HG03442 (cell line): ENCODE measurements at regions not wholly inside any gene's neighbourhood (a gene's known extent, or its start where the extent isn't known, plus 50 kb on each side); places are given as distances from the start of the nearest gene placed in this dataset.

Experiments used
- ATAC-seq: cut with Tn5 transposase; IDR thresholded peaks from one replicate; pipeline ENCODE4 v1.9.1; 2021; ENCODE audit warnings: mild to moderate bottlenecking, moderate library complexity; ENCODE audit not compliant: unreplicated experiment

DNA sequence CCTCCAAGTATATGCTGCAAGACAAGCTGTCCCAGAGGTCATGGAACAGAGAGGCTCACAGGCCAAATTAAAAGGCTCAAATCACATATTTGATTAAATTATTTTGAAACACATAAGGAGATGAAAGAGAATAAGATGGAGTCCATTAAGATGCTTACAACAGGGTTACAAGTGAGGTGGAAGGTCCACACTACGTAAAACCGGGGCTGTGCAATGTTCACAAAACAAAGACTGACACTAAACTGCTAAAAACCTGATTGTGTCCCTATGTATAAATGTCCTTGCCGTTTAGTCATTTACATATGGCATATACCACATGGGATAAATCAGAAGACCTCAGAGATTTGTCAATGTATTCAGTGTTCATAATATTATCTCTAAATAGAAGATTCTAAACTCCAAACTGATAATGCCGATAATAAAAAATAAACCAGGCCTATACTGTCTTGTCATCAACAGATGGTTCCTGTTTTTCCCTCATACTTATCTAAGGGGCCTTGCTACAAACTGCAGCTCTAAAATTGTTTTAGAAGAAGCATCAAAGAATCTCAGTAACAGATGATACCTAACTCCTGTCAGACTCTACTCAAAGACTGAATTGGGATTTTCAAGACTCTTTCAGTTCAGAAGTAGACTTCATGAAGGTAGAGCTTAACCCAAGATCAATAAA is 51.8 kb upstream of the RIPOR2 start:
- no peak for ATAC-seq

DNA sequence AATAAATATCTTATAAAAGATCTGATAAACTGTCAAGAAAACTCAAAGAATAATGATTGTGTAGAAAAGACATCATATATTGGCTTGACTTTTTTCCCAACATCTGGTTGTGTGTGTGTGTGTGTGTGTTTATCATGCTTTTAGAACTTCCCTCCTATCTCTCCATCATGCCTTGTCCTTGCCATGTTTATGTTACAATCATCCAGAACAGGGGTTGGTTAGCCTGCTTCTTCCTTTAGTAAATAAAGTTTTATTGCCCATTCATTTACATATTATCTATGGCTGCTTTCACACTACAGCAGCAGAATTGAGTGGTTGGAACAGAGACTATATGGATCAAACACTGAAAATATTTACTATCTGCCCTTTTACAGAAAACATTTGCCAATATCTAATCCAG is 52.8 kb upstream of the RIPOR2 start:
- ATAC-seq = no peak

DNA sequence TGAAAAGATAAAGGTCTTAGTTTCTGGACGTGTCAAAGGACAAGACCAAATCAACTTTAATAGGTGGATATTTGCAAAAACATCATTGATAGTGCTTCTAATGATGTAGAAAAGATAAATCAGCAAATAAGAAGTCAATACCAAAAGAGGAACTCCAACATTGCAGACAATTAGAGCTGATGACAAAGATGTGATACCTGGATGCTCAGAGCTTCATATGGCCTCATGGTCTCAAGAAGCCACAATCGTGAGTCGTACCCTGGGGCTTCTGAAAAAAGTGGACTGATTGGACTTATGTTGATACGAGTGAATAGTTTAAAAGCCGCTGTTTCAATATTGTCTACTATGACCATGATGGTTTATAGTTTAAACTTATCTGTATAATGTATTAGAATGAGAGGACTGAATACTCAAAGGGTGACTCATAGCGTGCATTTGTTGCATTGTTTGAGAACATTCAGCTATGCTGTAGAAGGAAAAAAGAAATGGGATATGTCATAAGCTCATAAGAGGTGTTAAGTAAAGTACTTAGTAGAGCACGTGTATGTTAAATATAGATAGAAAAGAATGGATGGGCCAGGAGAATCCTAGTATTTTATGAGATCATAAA is 54.6 kb upstream of the RIPOR2 start:
- ATAC-seq = no peak

DNA sequence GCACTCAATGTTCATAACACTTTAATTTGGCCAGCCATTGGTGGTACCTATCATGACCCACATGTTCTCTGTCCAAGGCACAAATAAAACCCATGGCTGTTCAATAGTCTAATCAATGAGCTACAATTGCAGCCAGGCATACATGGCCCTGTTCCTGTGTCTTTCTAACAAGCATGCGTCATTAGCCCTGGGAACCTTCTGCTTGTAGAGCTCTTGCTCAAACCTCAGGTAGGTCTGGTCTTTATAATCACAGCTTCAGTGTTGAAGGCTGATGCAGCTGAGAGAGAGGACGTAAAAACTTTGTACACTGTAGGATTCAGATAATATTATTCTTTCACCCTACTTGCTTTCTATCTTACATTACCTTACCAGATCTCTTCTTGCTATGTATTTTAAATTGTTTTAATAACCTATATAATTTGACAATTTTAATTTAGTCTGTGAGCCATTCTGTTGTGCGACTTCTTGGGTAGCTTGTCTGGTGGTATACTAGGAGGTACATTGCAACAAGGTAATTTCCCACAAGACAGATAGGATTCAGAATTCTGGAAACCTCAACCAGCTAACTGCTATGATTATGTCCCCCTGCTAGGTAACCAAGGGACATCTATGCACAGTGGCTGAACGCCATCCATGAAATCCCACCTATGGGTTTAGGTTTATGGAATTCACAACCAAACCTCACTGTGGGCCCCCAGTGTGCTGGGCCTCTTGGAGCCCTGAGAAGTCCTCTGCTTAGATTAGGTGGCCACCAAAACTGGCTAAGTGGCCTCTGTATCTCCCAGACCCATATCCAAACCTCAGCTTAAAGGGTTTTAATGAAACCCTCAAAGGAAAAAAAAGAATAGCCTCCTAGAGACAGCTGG is 55.4 kb upstream of the RIPOR2 start:
- ATAC-seq = peak; percentile 13

DNA sequence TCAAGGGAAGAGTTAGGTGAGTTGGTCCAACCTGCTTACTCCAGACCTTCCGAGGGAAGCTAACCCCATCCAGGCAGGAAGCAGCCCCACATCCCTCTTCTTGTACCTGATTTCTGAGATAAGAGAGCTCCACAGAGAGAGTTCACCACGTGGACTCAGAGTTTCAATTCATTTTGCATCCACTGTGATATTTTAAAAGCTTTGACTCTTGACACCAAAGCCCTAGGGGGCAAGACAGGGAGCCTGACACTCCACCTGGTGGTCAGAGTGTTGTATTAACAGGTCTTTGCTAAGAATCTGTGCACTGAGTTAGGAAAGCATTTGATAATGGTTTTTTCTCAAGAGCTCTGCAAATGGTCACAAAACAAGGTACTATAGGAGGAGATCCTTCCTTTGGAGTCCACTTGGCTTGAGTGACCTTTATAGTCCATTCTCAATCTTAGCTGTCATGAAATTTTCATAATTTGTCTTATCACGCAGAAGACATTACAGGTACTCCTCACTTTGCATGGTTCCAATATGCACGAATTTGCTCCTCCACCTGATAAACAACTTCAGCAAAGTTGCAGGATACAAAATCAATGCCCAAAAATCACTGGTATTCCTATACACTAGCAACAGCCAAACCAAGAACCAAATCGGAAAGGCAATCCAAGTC is 56.2 kb upstream of the RIPOR2 start:
- peak; percentile 80 for ATAC-seq

DNA sequence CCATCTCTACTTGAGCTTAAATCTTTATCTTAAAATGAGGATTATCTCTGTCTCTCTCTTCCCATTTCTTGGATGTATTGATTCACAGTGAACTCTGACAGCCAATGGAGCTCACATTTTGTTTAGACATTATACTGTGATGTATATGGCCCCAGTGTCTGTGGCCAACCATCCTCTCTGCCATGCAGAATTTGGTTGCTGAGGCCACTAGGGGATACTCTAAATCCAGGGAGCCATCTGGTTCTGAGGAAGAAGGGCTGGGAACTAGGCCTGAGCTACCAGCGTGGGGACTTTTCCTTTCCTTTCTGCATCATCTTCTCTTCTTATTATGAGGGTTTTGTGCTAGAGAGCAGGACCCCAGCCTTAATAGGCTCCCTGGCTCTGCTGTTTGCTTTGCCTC is 59.1 kb upstream of the RIPOR2 start:
- no peak for ATAC-seq

DNA sequence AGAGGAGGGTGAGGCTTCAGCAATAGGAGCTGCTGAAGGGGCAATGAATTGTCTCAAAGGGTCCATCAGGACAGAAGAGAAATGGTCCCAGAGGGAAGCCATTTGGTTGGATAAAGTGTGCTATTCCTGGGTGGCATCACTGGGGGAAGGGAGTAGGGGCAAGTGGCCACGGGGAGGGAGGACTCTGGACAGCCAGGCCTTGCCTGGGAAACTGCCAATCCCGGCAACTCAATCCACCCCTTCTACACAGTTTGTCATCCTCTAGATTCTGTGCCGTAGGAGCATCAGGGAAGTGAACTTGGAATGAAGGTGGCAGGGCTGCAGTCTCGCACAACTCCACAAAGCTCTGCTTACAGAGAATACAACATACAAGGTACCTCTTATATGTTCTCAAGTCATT is 59.5 kb upstream of the RIPOR2 start:
- ATAC-seq = no peak

DNA sequence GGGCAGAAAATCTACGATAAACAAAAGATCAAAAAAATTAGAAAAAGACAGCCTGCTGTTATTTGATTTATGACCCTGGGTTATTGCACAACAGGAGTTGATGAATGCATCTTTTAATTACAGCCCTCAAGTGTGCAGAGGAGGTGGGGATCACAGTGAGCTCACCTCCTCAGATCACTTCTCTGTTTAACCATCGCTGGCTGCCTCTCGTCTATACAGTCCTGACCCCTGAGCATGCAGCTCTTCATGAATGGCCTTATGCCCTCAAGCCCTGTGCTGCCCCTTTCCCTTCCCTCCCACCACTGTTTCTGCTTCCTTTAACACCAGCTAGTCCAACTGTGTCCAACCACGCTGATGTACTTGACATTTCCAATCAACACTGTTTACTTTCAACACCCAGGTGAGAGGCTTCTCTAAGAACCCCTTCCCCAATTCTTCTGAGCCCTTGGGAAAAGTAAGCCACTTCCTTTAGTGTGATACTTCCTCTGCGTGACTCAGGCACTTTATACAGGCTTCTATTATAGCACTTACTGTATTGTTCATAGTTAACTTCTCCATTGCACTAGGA is 60.6 kb upstream of the RIPOR2 start:
- ATAC-seq = no peak

DNA sequence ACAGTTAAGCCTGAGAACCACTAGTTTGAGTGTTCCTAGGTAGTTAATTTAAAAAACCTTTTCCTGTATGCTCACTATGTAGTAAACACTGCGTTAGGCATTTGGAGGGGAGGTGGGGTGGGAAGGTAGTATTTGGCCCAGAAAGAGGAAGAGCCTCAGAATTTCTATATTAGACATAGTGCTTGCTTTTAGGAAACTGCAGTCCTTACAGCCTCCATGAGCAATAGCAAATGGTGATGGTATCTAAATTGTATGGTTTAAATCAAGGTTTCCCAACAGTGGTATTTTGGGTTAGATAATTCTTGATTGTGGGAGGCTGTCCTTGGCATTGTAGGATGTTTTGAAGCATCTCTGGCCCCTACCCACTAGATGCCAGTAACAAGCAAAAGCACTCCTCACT is 61.5 kb upstream of the RIPOR2 start:
- ATAC-seq = no peak

DNA sequence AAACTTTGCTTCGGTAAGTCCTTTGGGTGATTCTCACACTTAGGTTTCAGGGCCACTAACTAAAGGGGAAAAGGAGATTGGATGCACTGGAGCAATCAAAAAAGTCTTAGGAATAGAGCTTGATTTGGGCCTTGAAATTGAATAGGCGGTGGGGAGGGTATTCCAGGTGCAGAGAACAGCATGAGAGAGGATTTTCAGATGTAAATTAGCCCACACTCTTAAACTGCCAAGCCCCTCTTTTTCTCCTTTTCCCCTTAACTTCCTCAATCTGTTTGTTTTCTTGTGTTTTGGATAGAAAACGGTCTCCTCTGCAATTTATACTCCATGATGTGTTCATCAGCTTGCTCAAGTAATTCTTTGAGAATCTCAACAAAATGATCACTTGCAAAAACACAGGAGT is 62.1 kb upstream of the RIPOR2 start:
- no peak for ATAC-seq

DNA sequence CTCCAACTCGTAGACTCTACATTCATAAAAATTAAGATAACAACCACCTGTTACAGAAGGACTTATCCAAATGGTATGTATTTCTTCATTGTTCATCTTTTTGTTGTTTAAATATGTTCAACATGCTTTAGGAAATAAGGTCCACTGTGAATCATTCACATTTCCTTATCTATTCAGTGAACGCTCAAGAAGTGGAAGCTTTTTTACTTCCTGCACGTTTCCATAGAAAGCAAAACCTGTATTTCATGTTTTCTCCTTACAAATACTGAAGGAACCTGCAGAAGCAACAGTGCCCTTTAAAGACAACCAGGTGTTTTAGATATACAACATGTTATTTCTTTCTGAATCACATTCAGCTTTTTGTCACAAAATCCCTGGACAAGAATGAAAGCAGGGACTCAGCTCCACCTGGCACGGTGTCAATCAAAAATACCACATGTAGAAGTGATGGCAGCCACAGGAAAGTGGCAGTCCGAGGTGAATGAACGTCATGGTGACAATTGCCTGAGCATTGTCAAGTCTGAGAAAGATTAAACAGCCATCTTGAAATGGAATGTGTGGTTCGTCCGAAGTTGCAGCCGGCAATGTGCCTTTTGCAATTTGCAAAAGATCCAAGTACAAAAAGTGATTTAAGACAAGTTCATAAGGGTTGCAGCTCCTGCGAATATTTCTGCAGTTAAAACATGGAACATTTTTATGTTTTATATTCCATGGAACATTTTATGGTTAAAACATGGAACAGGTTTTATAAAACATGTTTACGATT is 66.7 kb upstream of the RIPOR2 start:
- ATAC-seq = no peak

DNA sequence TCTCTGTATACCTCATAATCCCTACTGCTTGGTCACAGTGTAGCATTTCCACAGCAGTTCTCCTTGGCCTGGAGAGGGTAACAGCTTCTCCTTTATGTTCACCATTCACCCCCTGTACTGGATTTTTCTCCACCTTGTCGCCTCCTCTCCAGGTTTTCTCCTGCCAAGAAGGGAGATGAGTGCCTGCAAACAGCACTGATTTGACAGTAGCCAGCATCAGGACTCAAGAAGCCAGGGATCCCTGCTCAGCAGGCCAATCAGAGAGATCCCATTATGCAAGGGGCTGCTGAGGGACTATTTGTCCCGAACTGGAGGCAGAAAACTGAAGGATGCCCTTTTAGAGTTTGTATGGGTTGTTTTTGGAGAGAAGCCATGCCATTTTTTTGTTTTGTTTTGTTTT is 68.6 kb upstream of the RIPOR2 start:
- no peak for ATAC-seq

DNA sequence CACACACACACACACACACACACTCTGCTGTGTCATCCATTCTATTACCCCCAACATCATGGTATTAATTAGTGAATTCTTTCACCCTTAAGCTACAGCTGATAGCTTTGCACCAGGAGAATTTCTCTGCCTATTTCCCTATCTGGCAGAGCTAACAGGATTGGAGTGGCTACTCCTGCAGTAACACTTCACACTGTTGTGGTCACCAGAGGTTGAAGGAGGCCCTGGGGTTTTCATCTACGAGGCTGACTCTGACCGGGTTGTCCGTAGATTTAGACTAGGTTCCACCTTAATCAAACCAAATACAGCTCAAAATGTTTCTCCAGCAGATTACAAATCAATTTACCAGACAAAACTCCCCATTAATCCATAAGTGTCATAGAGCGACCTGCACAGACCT is 69.2 kb upstream of the RIPOR2 start:
- ATAC-seq = no peak

DNA sequence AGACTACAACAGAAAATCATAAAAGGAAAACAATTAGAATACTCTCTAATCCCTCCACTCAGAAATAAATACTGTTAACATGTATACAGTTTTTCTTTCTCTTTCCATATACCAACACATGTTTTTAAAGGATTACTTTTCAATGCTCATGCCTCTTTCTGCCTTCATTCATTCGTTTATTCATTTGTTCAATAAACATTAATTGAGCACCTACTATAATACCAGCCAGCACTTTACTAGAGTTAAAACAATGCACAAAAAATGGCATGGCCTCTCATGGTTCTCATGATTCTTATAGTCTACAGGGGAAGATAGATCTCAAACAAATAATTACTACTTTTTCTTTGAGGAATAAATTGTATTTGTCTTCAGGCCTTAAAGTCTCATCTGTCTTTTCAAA is 70.3 kb upstream of the RIPOR2 start:
- no peak for ATAC-seq

DNA sequence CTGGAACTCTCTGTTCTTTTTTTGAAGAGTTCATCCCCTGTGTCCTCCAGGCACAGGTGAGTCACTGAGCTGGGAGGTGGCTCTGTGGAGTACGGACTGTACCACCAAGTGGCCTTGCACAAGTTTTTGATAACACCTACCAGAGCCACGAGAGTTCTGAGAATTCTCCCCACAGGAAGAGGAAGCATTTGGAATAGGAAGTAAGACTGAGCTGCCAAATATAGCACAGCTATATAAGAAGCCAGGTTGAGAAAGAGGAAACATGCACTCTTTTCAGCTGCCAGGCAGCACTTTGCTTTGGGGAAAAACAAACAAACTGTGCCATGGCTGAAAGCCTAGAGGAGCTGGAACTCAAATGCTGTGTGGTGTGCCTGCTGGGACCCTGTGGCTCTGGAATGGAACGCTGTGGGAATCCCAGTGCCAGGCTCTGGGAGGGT is 70.8 kb upstream of the RIPOR2 start:
- ATAC-seq = peak; percentile 40

DNA sequence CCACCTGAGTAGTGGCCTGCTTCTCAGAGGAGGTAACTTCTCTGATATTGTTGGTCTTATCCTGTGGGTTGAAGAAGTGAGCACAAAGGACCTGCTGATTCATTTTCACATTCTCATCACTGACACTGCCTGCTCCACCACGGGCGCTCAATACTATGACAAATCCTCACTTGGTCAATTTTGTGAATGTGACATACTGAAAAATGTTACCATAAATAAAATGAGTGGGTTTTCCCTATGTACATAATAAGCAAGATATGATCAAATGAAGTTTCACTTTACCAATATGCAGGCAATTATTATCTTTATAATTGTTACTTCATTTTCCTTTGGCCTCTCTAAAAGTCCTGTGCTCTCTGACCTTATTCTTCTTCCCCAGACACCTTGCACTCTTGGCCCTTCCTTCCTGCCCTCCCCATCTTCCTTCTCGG is 71.5 kb upstream of the RIPOR2 start:
- peak; percentile 90 for ATAC-seq

DNA sequence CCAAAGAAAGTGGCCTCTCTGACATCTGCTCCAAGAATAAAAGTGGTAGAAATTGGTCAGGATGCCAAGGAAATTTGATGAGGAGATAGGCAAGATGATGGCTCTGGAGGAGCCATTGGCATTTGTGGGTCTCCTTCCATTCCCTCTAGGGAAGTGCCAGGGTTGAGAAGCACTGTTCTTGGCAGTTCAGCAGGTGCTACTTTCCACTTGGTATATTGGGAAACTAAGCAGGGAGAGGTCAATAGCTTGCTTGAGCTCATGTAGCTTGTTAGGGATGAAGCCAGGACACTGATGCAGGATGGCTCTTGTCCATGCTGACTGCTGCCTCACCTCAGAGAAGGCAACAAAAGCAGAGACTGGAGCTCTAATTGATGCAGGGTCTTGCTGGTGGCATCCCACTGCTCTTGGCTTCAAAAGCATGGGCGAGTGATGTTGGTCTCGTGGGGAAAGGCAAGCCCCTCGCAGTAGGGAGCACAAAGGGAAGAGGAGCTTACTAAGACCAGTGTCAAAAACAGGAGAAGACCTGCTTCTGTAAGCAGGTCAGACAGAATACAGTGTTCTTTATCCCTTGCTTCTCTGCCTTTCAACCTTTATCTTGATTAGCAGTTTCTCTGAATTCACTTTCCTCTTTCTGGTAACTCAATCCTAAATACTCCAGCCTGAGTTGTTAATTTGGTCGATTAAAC is 73.1 kb upstream of the RIPOR2 start:
- no peak for ATAC-seq

DNA sequence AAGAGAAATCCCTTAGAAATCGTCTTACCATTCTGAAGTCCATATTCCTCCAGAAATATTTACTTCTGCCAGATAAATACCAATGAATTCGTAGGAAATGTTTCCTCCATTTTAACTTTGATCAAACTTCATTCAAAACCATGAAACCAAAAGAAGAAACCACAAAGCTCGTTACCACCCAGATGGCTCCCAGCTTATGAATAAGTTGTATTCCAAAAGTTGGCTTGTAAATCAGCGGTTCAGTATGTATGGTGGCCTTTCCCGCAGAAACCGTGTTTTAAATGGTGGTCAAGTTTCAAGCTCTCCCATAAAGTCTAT is 73.6 kb upstream of the RIPOR2 start:
- no peak for ATAC-seq

DNA sequence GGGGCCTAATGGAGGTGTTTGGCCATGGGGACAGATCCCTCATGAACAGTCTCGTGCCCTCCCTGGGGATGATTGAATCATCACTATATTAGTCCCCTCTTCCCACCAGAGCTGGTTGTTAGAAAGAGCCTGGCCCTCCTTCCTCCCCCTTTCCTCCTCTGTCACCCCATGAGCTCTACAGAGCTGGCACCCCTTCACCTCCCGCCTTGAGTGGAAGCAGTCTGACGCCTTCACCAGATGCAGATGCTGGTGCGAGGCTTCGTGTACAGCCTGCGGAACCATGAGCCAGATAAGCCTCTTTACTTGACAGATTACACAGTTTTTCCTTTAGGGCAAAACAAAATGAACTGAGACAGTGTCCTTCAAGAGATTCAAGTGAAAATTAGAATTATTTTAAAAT is 74.4 kb upstream of the RIPOR2 start:
- ATAC-seq = no peak
